NCI-H82 treated with DMSO at 0.1 percent for 48 hours (cell line): ENCODE measurements at regions not wholly inside any gene's neighbourhood (a gene's known extent, or its start where the extent isn't known, plus 50 kb on each side); places are given as distances from the start of the nearest gene placed in this dataset.
"Not testable (repeated sequence)": the region's sequence is repeated elsewhere in the genome, so short reads cannot be mapped to it uniquely, and the experiment has no call there.

ENCODE experiments used
- DNase-seq: peaks from one replicate; lab custom pipeline; 2025; ENCODE audit not compliant: unreplicated experiment; lab: John Stamatoyannopoulos, UW

DNA sequence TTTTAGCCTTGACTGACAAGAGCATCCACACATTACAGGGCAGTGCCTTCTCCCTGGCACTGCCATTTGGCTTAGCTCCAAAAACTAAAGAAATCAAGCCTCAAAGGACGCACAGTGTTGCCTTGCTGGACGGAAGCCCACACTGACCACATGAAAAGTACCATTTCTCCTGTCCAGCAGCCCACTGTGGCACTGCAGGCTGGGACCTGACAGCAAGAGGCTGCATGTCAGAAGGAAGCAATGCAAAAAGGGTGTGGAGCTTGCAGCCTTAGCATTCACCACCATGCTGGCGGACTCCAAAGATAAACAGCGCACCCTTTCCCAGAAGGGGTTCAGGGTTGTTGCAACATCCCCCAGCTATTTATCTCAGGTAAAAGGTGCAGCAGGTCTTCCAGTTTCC, 109.3 kb upstream of the BMAL1 start:
- DNase-seq = no peak

DNA sequence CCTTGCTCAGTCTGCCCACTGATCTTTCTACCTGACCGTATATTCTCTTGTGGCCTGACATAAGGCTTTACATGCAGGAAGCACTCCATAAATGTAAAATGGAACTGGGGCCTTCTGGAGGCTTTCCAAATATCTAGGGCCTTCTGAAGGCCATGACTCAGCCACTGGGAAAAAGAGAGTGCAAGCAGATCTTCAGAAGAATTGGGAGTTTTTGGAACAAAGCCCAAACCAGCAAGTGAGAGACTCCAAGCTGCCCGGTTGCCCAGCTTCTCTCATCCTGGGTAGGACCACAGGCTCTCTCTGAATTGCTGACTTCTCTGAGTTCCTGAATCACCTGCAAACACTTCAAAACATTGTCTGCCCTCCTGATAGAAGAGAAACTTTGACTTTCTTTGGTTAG, 107.9 kb upstream of the BMAL1 start:
- DNase-seq = no peak

DNA sequence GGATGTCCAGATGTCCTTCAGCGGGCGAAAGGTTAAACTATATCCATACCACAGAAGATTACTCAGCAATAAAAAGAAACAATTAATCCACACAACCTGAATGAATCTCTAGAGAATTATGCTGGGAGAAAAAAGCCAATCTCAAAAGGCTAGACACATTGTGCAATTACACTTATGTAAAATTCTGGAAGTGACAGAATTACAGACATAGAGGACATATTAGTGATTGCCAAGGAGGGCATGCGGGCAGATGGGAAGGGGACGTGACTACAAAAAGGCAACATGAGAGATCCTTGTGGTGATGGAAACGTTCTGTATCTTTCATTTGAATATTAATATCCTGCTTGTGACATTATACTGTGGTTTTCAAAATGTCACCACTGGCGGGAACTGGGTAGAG, 103.5 kb upstream of the BMAL1 start:
- no peak for DNase-seq

DNA sequence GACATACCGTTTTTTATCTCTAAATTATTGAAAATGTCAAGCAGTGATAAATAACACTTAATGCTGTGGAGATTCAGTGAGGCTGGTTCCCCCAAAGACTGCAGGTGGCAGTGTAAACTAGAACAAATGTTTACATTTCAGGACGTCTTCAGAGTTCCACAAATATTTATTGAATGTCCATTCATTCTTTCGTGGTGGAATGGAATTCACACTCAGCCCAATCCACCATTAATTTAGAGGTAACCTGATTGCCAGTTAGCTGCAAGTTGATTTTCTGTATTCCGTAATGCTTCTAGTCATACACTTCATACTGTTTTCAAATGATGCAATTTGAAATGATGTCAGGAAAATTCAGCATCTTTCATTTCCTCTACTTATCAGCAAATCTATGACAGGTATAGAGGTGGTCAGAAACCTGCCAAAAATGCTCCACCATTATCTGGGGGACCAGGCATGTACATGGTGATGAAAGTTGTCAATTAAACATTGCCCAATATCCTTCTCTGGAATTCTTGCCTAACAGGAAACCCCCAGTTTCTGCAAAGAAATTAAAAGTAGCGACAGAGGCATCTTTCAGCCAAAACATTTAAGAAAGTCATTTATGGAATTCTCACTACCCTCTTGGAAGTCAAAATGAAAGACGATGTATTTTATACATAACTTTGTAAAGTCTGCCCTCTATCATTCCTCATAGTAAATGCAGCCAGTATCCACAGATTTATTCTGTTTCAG, 94.3 kb upstream of the BMAL1 start:
- DNase-seq = no peak

DNA sequence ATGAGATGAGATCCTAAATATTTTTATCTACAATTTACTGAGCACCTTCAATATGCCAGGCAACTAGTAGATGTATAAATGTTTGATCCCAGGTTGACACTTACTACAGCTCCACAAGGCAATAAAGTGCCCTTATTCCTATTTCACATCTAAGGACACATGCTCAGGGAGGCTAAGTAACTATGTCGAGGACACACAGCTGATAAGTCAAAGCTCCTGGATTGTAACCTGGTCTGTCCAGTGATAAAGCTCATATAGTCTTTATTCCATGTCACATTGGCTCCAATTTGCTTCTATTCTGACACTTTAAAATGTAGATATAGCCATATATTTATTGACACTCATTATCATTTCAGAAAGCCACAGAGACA, 93.8 kb upstream of the BMAL1 start:
- no peak for DNase-seq

DNA sequence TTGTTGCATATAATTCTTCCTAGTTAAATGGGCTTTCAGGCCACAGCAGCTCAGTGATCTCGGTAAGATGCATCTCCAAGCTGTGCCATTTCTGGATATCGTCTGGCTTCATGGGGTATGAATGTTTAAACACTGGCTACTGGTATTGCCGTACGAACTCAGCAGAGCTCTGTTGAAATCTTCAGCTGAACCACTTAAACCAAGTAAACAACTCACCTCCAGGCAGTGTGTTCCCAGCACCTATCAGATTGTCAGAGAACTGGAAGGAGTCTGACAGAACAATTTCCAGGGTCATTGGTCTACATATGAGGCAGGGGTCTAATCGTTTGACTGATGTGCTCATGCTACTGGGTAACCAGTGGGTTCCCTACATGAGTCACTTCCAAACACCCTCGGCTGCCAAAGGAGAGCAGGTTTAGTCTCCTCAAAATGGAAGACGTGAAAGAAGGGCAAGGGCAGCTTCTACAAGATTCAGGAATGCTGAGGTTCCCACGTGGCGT, 93.2 kb upstream of the BMAL1 start:
- DNase-seq = no peak

DNA sequence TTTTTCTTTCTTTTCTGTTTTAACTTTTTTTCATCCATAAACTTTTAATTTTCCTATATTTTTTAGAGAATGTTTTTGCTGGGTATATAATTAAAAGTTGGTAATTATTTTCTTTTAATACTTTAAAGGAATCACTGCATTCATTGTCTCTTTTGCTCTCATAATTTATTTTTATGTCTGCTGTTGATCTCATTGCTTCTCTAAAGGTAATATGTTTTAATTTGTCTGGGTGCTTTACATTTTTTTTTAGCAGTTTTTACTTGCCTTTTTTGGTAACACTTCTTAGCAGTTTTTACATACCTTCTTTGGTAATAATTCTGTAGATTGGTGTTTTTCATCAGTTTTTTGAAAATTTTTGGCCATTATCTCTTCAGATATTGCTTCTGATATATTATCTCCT, 89.4 kb upstream of the BMAL1 start:
- DNase-seq = no peak

DNA sequence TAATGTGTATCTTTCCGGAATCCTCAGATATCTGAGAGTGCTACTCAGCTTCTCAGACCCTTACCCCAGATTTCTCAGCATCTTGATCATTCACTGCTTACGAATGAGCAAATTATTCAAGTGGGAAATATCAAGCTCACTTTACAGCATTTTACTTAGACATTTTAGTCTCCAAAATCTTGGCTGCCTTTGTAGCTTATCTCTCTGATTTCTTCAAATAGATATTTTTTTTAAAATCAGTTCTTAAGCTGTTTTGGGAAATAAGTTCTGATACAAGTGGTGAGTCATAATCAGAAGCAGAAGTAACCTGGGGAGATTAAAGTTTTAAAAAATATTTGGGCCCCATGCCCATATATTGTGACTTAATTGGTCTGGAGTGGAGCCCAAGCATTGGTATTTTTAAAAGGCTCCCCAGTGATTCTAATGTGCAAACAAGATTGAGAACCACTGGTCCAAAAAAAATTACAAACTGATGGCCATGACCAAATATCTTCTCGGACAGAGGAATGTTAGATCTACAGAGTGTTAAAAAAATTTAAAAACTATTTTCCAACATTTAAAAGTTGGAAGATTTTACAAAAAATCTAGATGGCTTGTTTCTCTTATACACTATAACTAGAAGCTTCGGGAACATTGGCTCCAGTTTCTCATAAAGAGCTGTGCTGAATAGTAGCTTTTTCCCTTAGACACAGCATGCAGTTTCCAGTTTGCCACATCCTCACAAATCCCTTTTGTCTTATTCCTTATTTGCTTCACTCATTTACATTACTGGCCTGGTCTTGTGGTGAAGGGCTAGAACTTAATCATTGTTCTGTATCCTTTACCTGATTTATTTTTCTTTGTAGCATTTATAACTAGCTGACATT, 87.8 kb upstream of the BMAL1 start:
- no peak for DNase-seq

DNA sequence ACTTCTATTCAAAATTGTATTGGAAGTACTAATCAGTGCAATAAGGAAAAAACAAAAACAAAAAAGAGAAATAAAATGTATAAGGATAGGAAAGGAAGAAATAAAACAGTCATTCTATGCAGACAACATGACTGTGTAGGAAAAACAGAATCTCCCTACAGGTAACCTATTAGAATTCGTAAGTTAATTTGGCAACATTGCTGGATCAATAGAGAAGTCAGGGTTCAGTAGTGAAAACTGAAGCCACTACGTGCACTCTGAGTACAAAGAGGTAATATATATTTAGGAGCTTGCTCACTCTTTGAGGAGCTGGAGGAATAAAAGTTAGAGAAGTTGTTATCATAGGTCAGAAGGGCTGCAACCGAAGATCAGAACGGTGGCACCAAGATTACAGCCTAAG, 84.0 kb upstream of the BMAL1 start:
- no peak for DNase-seq

DNA sequence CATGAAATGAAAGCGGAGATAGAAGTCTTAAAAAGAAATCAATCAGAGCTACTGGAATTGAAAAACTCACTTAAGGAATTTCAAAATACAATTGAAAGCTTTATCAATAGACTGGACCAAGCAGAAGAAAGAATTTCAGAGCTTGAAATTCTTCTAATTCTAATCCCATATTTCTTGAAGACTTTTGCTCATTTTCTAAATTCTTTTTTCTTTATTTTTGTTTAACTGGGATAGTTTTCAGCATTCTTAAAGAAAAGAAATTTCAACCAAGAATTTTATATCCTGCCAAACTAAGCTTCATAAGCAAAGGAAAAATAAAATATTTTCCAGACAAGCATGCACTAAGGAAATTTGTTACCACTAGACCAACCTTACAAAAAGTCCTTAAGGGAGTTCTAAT, 80.2 kb upstream of the BMAL1 start:
- DNase-seq = not testable (repeated sequence)

DNA sequence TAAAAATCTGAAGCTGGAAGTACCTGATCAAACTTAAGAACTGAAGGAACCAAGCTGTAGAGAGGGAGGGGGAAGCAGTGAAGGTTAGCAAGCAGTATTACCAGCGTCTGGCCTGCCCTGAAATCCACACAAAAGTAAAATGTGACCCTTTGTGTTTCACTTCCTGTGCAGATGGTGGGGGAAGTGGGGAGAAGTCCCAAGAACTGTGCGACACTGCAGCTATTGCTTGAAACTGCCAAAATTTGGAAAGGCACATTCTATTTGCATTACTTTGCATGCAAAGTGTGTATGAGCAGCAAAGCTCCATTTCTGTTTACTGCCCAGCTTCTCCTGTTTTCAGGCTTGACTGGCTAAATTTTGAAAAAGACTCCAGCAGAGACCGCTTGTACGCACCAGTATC, 72.1 kb upstream of the BMAL1 start:
- no peak for DNase-seq

DNA sequence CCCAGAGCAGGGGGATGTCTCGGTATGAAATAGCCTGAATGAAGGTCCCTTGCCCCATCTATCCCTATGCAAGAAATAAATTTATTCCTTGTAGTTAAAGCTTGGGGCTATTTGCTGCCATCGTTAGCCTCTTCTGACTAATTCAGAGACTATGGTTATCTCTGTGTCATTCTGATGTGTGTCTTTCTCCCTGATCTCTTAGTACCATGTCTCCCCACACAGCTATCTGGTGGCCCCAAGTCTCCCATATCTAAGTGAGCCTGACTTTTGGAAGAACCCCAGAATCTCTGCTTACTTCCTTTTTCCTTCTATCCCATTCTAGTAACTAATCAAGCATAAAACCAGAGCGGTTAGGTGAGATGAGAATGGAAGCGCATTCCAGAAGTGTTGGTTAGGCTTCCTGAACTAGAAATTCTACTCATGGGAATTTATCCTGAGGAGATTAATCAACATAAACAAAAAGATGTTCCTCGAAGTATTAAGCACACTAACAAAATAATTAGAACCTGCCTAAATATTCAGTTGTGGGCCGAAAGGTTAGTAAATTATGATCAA, 71.4 kb upstream of the BMAL1 start:
- no peak for DNase-seq

DNA sequence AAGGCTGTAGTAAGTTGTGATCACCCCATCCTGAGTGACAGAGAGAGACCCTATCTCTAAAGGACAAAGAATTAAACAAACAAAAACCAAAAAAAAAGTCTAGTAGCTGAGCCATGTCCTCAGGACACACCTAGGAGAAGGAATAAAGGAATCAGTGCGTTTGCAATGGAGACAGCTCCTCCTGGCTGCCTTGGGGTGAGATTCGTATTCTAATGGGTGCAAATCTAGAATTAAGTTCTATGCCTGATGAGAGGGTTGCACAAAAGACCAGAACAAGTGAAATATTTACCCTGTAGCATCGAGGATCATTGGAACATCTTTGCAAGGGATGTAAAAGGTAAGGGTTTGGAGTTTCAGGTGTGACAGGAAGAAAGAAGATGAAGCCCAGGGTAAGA, 70.3 kb upstream of the BMAL1 start:
- DNase-seq = no peak

DNA sequence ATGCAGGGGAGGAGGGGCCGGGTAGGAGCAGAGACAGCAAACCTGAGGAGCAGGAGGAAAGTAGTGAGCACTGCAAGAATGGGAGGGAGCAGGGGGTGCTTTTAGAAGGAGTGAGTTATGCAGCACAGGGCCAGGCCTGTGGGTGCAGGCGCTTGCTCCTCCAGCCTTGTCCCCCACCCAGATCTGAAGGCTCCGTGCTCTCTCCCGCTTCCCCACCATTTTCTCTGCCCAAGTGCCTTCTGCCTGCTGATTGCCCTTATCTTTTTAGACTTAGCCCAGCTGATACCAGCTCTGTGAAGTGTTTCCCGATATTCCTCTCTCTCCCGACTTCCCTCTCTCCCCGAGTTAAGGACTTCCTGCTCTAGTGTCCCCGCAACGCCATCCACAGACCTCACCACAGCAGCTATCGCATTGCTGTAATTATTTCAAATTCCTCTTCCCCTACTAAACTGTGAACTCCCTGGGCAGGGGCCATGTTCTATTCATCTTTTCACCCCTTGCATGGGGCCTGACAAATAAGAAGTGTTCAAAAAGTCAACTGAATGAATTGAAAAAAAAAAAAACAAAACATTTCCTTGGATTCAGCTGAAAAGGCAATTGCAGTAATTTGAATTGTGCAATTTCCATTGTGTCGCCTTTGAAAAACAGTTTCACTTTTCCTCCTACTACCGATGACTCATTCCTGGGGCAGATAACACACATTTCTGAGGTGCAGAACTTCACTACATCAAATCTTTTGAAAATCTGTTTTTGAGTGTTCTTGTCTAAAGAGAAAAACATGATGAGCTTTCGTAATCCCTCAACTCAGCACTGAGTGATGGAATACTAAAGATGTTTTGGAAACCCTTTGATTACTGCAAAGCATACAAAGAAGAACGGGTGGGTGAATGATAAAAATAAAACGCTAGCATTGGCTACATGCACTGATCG, 69.7 kb upstream of the BMAL1 start:
- no peak for DNase-seq

DNA sequence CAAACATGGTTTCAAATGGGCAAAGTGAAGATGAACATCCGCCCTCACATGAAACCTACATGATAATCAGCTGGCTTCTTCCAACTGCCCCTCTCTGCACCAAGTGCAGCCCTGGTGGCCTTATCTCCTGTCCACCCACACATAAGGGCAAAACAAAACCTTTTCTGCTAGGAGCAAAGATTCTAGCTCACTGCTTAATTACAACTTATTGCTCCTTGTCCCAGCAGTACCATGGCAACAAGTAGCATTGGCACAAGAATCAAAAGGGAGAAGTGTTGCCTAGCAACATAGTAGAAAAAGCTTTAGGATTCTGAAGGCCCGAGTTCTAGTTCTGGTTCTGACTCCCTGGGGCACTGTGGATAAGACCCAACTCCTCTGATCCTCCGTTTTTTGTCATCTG, 68.7 kb upstream of the BMAL1 start:
- DNase-seq = no peak

DNA sequence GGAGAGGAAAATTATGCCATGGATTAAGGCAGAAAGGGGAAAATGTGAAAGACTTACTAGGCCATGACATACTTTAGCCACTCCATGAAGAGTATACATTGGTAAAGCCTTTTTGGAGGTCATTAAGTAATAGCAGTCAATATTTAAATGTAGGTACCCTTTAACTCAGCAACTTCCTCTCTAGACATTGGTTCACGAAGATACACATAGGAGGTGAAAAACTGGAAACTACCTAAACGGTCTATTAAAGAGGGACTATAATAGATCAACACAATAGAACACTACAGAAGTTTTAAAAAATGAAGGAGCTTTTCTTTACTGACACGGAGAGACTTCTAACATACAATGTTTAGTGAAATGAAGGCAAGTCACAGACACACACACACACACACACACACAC, 68.2 kb upstream of the BMAL1 start:
- no peak for DNase-seq

DNA sequence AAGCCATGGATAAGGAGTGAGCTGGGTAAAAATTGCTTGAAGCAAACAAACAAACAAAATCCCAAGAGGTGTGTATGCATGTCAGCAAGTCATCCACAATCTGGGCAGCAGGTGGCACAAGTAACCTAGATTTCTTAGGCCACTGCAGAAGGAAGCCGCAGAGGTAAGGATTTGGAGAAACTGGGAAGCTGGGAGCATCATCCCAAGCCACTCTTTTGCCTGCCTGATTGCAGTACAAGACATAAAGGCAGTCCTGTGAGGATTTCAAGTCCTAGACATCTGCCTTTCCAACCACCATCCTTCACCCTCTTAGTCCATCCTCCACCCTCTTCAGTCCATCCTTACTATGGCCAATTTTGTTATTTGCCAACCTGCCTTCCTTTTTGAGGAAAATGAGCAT, 67.2 kb upstream of the BMAL1 start:
- peak; percentile 33 for DNase-seq

DNA sequence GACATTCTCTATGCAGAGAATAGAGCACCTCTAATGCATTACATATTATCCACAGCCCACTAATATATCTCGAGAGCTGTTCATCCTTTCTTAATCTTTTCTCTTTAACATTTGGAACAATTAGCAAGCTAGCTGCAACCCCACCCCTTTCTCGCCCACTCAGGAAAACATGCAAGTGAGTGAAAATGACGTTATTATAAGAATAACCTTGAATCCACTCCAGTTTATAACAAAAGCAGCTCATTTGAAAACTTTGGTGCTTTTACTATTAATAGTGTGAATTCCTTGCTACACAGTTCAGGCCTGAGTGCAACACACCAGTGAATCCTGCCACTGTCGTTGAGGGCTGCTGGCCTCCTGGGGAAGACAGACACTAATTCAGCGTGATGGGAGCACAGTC, 63.3 kb upstream of the BMAL1 start:
- DNase-seq = no peak

DNA sequence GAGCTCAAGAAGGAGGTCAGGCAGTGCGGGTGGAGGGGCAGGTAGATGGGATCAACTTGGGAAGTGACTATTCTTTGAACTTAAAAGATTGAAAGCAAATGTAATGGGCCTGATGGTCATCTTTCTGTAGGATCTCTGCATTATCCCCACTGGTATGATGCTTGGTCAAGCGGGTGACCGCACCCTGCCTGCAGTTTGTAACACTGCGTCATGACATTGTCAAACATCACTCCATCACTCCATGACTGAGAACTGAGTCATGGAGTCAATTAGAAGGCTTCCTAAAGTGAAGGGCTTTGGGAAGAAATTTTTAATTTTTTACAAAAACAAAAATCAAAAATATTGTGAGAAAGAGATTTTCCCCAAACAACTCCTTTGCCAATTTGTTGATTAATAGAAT, 62.4 kb upstream of the BMAL1 start:
- no peak for DNase-seq

DNA sequence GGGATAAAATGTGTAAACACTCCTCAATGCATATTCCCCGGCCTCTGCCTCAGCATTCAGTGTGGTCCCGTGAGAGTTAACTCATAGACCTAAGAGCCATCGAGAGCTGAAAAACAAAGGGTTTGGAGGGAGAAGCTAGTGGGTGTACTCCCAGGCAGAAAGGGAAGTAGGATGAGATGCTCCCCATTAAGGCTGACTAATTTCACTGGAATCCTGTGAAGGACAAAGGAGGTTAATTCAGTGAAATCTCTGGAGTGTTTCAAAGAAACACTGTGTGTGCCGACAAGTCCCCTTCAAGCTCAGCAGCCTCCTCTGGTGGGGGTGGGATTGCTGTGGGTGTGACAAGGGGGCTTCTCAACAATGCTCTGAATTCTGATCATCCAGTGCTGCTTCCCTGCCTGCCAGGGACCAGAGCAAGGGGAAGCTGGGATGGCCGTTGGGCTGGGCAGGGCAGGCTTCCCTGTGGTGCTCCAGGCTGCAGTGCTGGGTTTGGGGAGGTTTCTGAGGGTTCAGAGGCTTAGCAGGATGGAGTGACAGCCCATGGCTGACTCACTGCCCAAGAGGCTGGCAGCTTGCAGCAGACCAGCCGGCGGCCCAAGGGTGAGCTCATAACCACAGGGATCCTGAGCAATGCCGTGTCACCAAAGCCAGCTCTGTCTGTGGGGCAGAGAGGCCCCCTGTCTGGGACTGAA, 61.4 kb upstream of the BMAL1 start:
- no peak for DNase-seq

DNA sequence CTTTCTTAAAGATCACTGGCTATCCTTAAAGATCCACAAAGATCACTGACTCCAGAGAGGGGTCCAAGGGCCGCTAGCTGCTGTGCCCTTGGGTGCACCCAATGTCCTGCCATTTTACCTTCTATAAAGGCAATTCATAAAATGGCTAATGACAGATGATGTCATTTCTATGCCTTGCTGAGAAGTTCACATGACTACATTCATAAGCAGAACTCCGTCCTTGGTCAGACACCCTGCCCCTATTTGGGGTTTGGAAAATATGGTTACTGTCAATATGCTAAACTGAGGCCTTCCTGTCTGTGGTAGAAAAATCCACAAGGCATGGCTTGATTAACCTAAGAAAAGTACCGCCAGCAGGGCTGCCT, 60.9 kb upstream of the BMAL1 start:
- DNase-seq = no peak
